Lower leg skin (tissue), 3 donors: ENCODE measurements at regions not wholly inside any gene's neighbourhood (a gene's known extent, or its start where the extent isn't known, plus 50 kb on each side); places are given as distances from the start of the nearest gene placed in this dataset.

ENCODE experiments used
- POLR2A ChIP-seq, 2 donors: fragments of 450-650 bp; IDR thresholded peaks; one replicate each; pipeline ENCODE4 v1.6.1; 2016 to 2017; ENCODE audit warnings: antibody characterized with exemption in 2 of 2, mild to moderate bottlenecking in 1 of 2, moderate library complexity in 1 of 2
- TF ChIP-seq, protein P1 (sequence below), 3 donors: fragments of 450-650 bp; IDR thresholded peaks; one replicate each; pipeline ENCODE4 v1.5.1; 2016; ENCODE audit warnings: antibody characterized with exemption in 3 of 3, mild to moderate bottlenecking in 3 of 3, moderate library complexity in 2 of 3

DNA sequence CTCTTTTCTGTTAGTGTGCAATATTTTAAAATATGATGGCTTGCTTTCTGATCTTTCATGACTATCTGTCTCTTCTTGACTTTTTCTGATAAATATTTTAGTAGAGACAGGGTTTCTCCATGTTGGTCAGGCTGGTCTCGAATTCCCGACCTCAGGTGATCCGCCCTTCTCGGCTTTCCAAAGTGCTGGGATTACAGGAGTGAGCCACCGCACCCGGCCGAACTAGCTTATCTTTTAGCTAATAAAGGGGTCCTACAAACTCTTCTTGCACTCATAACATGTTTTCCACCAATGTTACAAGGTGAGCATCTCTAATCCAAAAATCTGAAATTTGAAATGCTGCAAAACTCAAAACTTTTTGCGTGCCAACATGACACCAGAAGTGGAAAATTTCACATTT is 535.2 kb upstream of the PCDH20 start:
- TF ChIP-seq, protein P1, sequence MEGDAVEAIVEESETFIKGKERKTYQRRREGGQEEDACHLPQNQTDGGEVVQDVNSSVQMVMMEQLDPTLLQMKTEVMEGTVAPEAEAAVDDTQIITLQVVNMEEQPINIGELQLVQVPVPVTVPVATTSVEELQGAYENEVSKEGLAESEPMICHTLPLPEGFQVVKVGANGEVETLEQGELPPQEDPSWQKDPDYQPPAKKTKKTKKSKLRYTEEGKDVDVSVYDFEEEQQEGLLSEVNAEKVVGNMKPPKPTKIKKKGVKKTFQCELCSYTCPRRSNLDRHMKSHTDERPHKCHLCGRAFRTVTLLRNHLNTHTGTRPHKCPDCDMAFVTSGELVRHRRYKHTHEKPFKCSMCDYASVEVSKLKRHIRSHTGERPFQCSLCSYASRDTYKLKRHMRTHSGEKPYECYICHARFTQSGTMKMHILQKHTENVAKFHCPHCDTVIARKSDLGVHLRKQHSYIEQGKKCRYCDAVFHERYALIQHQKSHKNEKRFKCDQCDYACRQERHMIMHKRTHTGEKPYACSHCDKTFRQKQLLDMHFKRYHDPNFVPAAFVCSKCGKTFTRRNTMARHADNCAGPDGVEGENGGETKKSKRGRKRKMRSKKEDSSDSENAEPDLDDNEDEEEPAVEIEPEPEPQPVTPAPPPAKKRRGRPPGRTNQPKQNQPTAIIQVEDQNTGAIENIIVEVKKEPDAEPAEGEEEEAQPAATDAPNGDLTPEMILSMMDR (IDR thresholded peaks at IDR 0.05): no peak
- no peak for TF ChIP-seq POLR2A (IDR thresholded peaks at IDR 0.05)
